ENCODE measurements at regions not wholly inside any gene's neighbourhood (a gene's known extent, or its start where the extent isn't known, plus 50 kb on each side); places are given as distances from the start of the nearest gene placed in this dataset.

DNA sequence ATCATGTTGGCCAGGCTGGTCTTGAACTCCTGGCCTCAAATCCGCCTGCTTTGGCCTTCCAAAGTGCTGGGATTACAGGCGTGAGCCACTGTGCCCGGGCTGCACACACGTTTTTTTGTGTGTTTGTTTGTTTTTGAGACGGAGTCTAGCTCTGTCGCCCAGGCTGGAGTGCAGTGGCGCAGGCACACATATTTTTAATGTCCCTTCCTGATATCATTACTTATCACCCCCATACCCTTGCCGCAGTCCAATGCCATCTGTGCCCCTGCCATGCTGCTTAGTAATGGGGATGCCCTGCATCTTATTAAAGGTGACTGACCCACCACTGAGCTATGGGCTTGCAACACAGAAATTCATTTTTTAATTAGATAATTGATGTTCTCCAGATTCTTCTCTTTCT, 180.7 kb downstream of the TEX36 start:
- H3K4ac ChIP-seq (ENCODE audit: low read length) = no peak overlapping the region
- no peak overlapping the region for H3K18ac ChIP-seq (ENCODE audit: low read length)
- no peak for DNase-seq (ENCODE audit: low spot score)
- no peak overlapping the region for H2AFZ ChIP-seq (ENCODE audit: low read length)
- no peaks in the 10 kb centered on the region for H3K4me1 ChIP-seq (ENCODE audit: control insufficient read depth in 2 of 2, insufficient read depth in 1 of 2, low read depth in 1 of 2, low read length in 2 of 2)
- H3K9me3 ChIP-seq (replicated peaks in 1 of 2; ENCODE audit: control insufficient read depth in 2 of 2, insufficient read depth in 1 of 2, low read depth in 1 of 2, low read length in 2 of 2) = peaks cover 0 to 3% of the 10 kb centered on the region in 2 donors
- H3K4me2 ChIP-seq (ENCODE audit: insufficient read depth, low read length, poor library complexity, severe bottlenecking) = no peak overlapping the region
- no peak overlapping the region for H2BK12ac ChIP-seq (ENCODE audit: low read length)
- H3K9ac ChIP-seq (ENCODE audit: low read depth, low read length, poor library complexity) = no peak overlapping the region
- no peak overlapping the region for H2BK120ac ChIP-seq (ENCODE audit: low read depth, low read length)
- peaks cover 0 to 3% (median 0%) of the 10 kb centered on the region in 3 experiments for H3K27me3 ChIP-seq (ENCODE audit: control insufficient read depth in 3 of 3, insufficient read depth in 3 of 3, low read depth in 1 of 3, low read length in 3 of 3)
- H3K36me3 ChIP-seq (replicated peaks in 1 of 2; ENCODE audit: control insufficient read depth in 2 of 2, insufficient read depth in 2 of 2, low read length in 2 of 2) = no peaks in the 10 kb centered on the region
- H3K4me3 ChIP-seq (ENCODE audit: low read length in 2 of 2) = no peak overlapping the region
- no CpG with 5 or more reads among the region's 8 CpGs for WGBS, 2 donors (ENCODE audit: extremely low coverage in 2 of 2, insufficient read length in 2 of 2, insufficient replicate concordance in 1 of 2)
- no peak overlapping the region for H4K91ac ChIP-seq (ENCODE audit: low read depth, low read length, poor library complexity)
- no peak overlapping the region for H3K23ac ChIP-seq (ENCODE audit: low read depth, low read length, poor library complexity)
- H3K14ac ChIP-seq (ENCODE audit: low read length) = no peak overlapping the region
- H3K79me1 ChIP-seq (ENCODE audit: low read depth, low read length) = no peaks in the 10 kb centered on the region
- no peak overlapping the region for H2AK5ac ChIP-seq (ENCODE audit: low read depth, low read length)
- H4K8ac ChIP-seq (ENCODE audit: low read depth, low read length) = no peak overlapping the region
- no peak overlapping the region for H2BK15ac ChIP-seq (ENCODE audit: low read length)
- no peak overlapping the region for H2BK5ac ChIP-seq (ENCODE audit: low read length)
- no peak overlapping the region for H3K27ac ChIP-seq (replicated peaks; ENCODE audit: low read length)

DNA sequence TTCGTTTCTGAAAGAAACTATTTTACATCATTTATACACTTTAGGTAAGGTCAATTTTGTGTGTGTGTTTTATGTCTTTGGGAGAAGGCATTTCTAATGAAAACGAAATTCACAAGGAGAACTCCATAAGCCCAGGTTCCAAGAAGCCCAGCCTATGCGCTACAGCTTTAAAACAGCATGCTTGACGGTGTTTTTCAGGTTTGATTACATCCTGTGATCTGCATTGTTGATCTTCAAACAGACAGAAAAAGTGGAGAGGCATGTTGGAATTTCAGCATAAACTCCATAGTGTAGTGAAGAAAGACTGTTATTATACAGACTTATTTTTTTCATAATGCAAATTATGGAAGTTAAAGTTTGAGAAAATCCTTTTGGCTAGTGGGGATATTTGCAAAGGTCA, 187.6 kb downstream of the TEX36 start:
- no peak overlapping the region for H3K4me2 ChIP-seq (ENCODE audit: insufficient read depth, low read length, poor library complexity, severe bottlenecking)
- no peak overlapping the region for H2BK15ac ChIP-seq (ENCODE audit: low read length)
- no peak overlapping the region for H3K4me3 ChIP-seq (ENCODE audit: low read length in 2 of 2)
- H3K4me1 ChIP-seq (ENCODE audit: control insufficient read depth in 2 of 2, insufficient read depth in 1 of 2, low read depth in 1 of 2, low read length in 2 of 2) = peaks cover 0 to 19% of the 10 kb centered on the region in 2 donors
- no peak overlapping the region for H2AFZ ChIP-seq (ENCODE audit: low read length)
- H3K79me1 ChIP-seq (ENCODE audit: low read depth, low read length) = no peaks in the 10 kb centered on the region
- no peak overlapping the region for H2BK5ac ChIP-seq (ENCODE audit: low read length)
- no peak overlapping the region for H2AK5ac ChIP-seq (ENCODE audit: low read depth, low read length)
- DNase-seq (ENCODE audit: low spot score) = no peak
- no peak overlapping the region for H2BK120ac ChIP-seq (ENCODE audit: low read depth, low read length)
- no peaks in the 10 kb centered on the region for H3K9me3 ChIP-seq (replicated peaks in 1 of 2; ENCODE audit: control insufficient read depth in 2 of 2, insufficient read depth in 1 of 2, low read depth in 1 of 2, low read length in 2 of 2)
- H3K9ac ChIP-seq (ENCODE audit: low read depth, low read length, poor library complexity) = no peak overlapping the region
- H3K18ac ChIP-seq (ENCODE audit: low read length) = no peak overlapping the region
- H3K36me3 ChIP-seq (replicated peaks in 1 of 2; ENCODE audit: control insufficient read depth in 2 of 2, insufficient read depth in 2 of 2, low read length in 2 of 2) = no peaks in the 10 kb centered on the region
- H4K8ac ChIP-seq (ENCODE audit: low read depth, low read length) = no peak overlapping the region
- H3K23ac ChIP-seq (ENCODE audit: low read depth, low read length, poor library complexity) = no peak overlapping the region
- H4K91ac ChIP-seq (ENCODE audit: low read depth, low read length, poor library complexity) = no peak overlapping the region
- peaks cover 0 to 3% (median 0%) of the 10 kb centered on the region in 3 experiments for H3K27me3 ChIP-seq (ENCODE audit: control insufficient read depth in 3 of 3, insufficient read depth in 3 of 3, low read depth in 1 of 3, low read length in 3 of 3)
- WGBS, 2 donors (ENCODE audit: extremely low coverage in 2 of 2, insufficient read length in 2 of 2, insufficient replicate concordance in 1 of 2) = no CpG with 5 or more reads among the region's 4 CpGs
- H3K14ac ChIP-seq (ENCODE audit: low read length) = no peak overlapping the region
- H3K27ac ChIP-seq (replicated peaks; ENCODE audit: low read length) = no peak overlapping the region
- no peak overlapping the region for H3K4ac ChIP-seq (ENCODE audit: low read length)
- H2BK12ac ChIP-seq (ENCODE audit: low read length) = no peak overlapping the region

DNA sequence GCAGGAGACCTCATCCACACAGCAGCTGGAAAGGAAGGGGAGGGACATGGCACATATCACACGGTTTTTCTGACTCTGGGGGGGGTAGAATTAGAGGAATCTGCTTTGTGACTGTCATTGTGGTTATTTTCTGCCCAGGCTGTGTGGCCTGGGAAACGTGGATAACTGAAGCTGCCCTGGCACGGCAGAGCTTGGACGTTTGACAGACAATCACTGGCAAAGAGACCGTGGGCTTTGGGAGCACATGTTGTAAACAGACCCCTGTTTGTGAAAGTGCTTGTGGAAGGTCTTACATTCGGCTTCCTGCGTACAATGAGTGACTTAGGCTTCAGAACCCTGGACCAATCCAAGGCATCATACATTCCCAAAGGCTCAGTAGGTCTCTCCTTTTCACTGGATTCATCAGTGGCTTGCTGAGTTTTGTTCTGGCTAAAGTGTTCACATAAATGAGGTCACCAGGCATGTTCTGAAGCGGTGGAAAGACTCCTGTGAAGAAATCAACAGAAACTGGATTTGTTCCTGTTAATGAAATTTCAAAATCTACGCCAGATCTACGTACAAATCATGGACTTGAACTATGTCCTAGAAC, 188.2 kb downstream of the TEX36 start:
- WGBS, 2 donors (ENCODE audit: extremely low coverage in 2 of 2, insufficient read length in 2 of 2, insufficient replicate concordance in 1 of 2) = no CpG with 5 or more reads among the region's 10 CpGs
- H4K91ac ChIP-seq (ENCODE audit: low read depth, low read length, poor library complexity) = no peak overlapping the region
- H3K27ac ChIP-seq (replicated peaks; ENCODE audit: low read length) = no peak overlapping the region

DNA sequence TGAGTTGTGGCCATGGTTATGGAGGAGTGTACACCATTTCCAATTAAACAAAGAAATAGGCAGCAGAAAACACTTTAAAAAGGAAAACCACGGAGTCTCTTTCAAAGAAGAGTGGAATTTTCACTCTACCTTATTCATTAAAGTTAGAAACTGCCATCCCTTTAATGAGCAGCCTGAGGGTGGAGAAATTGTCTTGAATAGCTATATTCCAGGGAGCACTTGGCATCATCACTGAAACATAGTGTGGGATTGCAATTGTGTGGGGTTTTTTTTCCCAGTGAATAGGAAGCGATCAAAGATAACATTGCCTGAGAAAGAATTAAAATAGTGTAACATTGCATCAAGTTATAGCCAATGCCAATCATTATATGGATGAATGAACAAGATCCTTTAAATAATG, 191.6 kb downstream of the TEX36 start:
- no peak overlapping the region for H3K14ac ChIP-seq (ENCODE audit: low read length)
- no peak overlapping the region for H3K23ac ChIP-seq (ENCODE audit: low read depth, low read length, poor library complexity)
- H2BK12ac ChIP-seq (ENCODE audit: low read length) = no peak overlapping the region
- no peaks in the 10 kb centered on the region for H3K9me3 ChIP-seq (replicated peaks in 1 of 2; ENCODE audit: control insufficient read depth in 2 of 2, insufficient read depth in 1 of 2, low read depth in 1 of 2, low read length in 2 of 2)
- no peak overlapping the region for H2BK5ac ChIP-seq (ENCODE audit: low read length)
- no peaks in the 10 kb centered on the region for H3K79me1 ChIP-seq (ENCODE audit: low read depth, low read length)
- no peak overlapping the region for H2BK15ac ChIP-seq (ENCODE audit: low read length)
- no CpG with 5 or more reads among the region's 2 CpGs for WGBS, 2 donors (ENCODE audit: extremely low coverage in 2 of 2, insufficient read length in 2 of 2, insufficient replicate concordance in 1 of 2)
- no peak overlapping the region for H4K91ac ChIP-seq (ENCODE audit: low read depth, low read length, poor library complexity)
- H3K4me3 ChIP-seq (ENCODE audit: low read length in 2 of 2) = no peak overlapping the region
- no peak overlapping the region for H4K8ac ChIP-seq (ENCODE audit: low read depth, low read length)
- H2BK120ac ChIP-seq (ENCODE audit: low read depth, low read length) = no peak overlapping the region
- no peak overlapping the region for H3K27ac ChIP-seq (replicated peaks; ENCODE audit: low read length)
- H3K27me3 ChIP-seq (ENCODE audit: control insufficient read depth in 3 of 3, insufficient read depth in 3 of 3, low read depth in 1 of 3, low read length in 3 of 3) = no peaks in the 10 kb centered on the region
- H3K9ac ChIP-seq (ENCODE audit: low read depth, low read length, poor library complexity) = no peak overlapping the region
- DNase-seq (ENCODE audit: low spot score) = no peak
- H3K4me2 ChIP-seq (ENCODE audit: insufficient read depth, low read length, poor library complexity, severe bottlenecking) = no peak overlapping the region
- H3K4ac ChIP-seq (ENCODE audit: low read length) = no peak overlapping the region
- H3K36me3 ChIP-seq (replicated peaks in 1 of 2; ENCODE audit: control insufficient read depth in 2 of 2, insufficient read depth in 2 of 2, low read length in 2 of 2) = no peaks in the 10 kb centered on the region
- H3K4me1 ChIP-seq (ENCODE audit: control insufficient read depth in 2 of 2, insufficient read depth in 1 of 2, low read depth in 1 of 2, low read length in 2 of 2) = peaks cover 0 to 29% of the 10 kb centered on the region in 2 donors
- H2AK5ac ChIP-seq (ENCODE audit: low read depth, low read length) = no peak overlapping the region
- H2AFZ ChIP-seq (ENCODE audit: low read length) = peak overlapping the region; percentile 21
- no peak overlapping the region for H3K18ac ChIP-seq (ENCODE audit: low read length)

More for the DNA sequence above, 188.2 kb downstream of the TEX36 start:
- no peak overlapping the region for H2BK15ac ChIP-seq (ENCODE audit: low read length)
- no peak for DNase-seq (ENCODE audit: low spot score)
- H3K14ac ChIP-seq (ENCODE audit: low read length) = no peak overlapping the region
- peaks cover 0 to 3% (median 0%) of the 10 kb centered on the region in 3 experiments for H3K27me3 ChIP-seq (ENCODE audit: control insufficient read depth in 3 of 3, insufficient read depth in 3 of 3, low read depth in 1 of 3, low read length in 3 of 3)
- no peaks in the 10 kb centered on the region for H3K79me1 ChIP-seq (ENCODE audit: low read depth, low read length)
- H3K4ac ChIP-seq (ENCODE audit: low read length) = no peak overlapping the region
- no peak overlapping the region for H2AK5ac ChIP-seq (ENCODE audit: low read depth, low read length)
- H3K9me3 ChIP-seq (replicated peaks in 1 of 2; ENCODE audit: control insufficient read depth in 2 of 2, insufficient read depth in 1 of 2, low read depth in 1 of 2, low read length in 2 of 2) = no peaks in the 10 kb centered on the region
- no peaks in the 10 kb centered on the region for H3K36me3 ChIP-seq (replicated peaks in 1 of 2; ENCODE audit: control insufficient read depth in 2 of 2, insufficient read depth in 2 of 2, low read length in 2 of 2)
- H3K9ac ChIP-seq (ENCODE audit: low read depth, low read length, poor library complexity) = no peak overlapping the region
- no peak overlapping the region for H2AFZ ChIP-seq (ENCODE audit: low read length)
- no peak overlapping the region for H3K18ac ChIP-seq (ENCODE audit: low read length)
- peaks cover 0 to 23% of the 10 kb centered on the region in 2 donors for H3K4me1 ChIP-seq (ENCODE audit: control insufficient read depth in 2 of 2, insufficient read depth in 1 of 2, low read depth in 1 of 2, low read length in 2 of 2)
- no peak overlapping the region for H3K4me2 ChIP-seq (ENCODE audit: insufficient read depth, low read length, poor library complexity, severe bottlenecking)
- no peak overlapping the region for H2BK120ac ChIP-seq (ENCODE audit: low read depth, low read length)
- H2BK5ac ChIP-seq (ENCODE audit: low read length) = no peak overlapping the region
- H3K4me3 ChIP-seq (ENCODE audit: low read length in 2 of 2) = no peak overlapping the region
- H3K23ac ChIP-seq (ENCODE audit: low read depth, low read length, poor library complexity) = no peak overlapping the region
- H2BK12ac ChIP-seq (ENCODE audit: low read length) = no peak overlapping the region
- H4K8ac ChIP-seq (ENCODE audit: low read depth, low read length) = no peak overlapping the region

Data from neuronal stem cell (in vitro differentiated cells).